ENCODE measurements at regions not wholly inside any gene's neighbourhood (a gene's known extent, or its start where the extent isn't known, plus 50 kb on each side); places are given as distances from the start of the nearest gene placed in this dataset.

GRCh38 chr7:68760556-68760955 lies 837.7 kb upstream of the AUTS2 start:
- Mint-ChIP-seq H3K27me3 (no peaks in the 10 kb centered on the region), H3K4me3 (no peak overlapping the region), H3K9me3 (peaks cover 12 to 16% (median 16%) of the 10 kb centered on the region in 3 donors), H3K36me3 (no peaks in the 10 kb centered on the region), H3K4me1 (no peaks in the 10 kb centered on the region), H3K27ac (no peak overlapping the region)
- Histone ChIP-seq H3K4me1 (ENCODE audit: control insufficient read depth in 1 of 2, extremely low read depth in 1 of 2, insufficient read depth in 2 of 2, low read length in 2 of 2) (no peaks in the 10 kb centered on the region), H3K27ac (ENCODE audit: low read length) (no peak overlapping the region), H3K4me3 (ENCODE audit: control insufficient read depth in 1 of 2, extremely low read depth in 1 of 2, low read length in 1 of 2) (no peak overlapping the region), H3K36me3 (ENCODE audit: control insufficient read depth in 2 of 2, extremely low read depth in 1 of 2, insufficient read depth in 1 of 2, low read length in 1 of 2) (no peaks in the 10 kb centered on the region), H3K27me3 (replicated peaks in 1 of 2; ENCODE audit: control insufficient read depth in 2 of 2, extremely low read depth in 1 of 2, insufficient read depth in 2 of 2, low read length in 1 of 2) (no peaks in the 10 kb centered on the region), H3K9me3 (no peaks in the 10 kb centered on the region)
- POLR2A ChIA-PET, result no interaction called here
- CTCF ChIA-PET, result interaction anchor here in 1 of 2 donors (0.6 kb wide), 1 partner anchor 26 kb away, joined by 3 read pairs; no protein-coding TSS in a partner anchor
- 67% methylated on average over 2 of the region's 3 CpGs for WGBS (ENCODE audit: insufficient coverage)
- ATAC-seq (replicated peaks in 1 of 4), result no peak
- no peak for DNase-seq

GRCh38 chr7:68767462-68767861 lies 830.8 kb upstream of the AUTS2 start:
- POLR2A ChIA-PET, result no interaction called here
- Histone ChIP-seq H3K9me3 (no peaks in the 10 kb centered on the region), H3K4me3 (ENCODE audit: control insufficient read depth in 1 of 2, extremely low read depth in 1 of 2, low read length in 1 of 2) (no peak overlapping the region), H3K4me1 (ENCODE audit: control insufficient read depth in 1 of 2, extremely low read depth in 1 of 2, insufficient read depth in 2 of 2, low read length in 2 of 2) (no peaks in the 10 kb centered on the region), H3K27ac (ENCODE audit: low read length) (no peak overlapping the region), H3K27me3 (replicated peaks in 1 of 2; ENCODE audit: control insufficient read depth in 2 of 2, extremely low read depth in 1 of 2, insufficient read depth in 2 of 2, low read length in 1 of 2) (no peaks in the 10 kb centered on the region), H3K36me3 (ENCODE audit: control insufficient read depth in 2 of 2, extremely low read depth in 1 of 2, insufficient read depth in 1 of 2, low read length in 1 of 2) (no peaks in the 10 kb centered on the region)
- WGBS (ENCODE audit: insufficient coverage), result no CpG with 5 or more reads among the region's 4 CpGs
- ATAC-seq (replicated peaks in 1 of 4) (no peak), DNase-seq (no peak)
- Mint-ChIP-seq H3K27ac (no peak overlapping the region), H3K27me3 (no peaks in the 10 kb centered on the region), H3K4me3 (no peak overlapping the region), H3K9me3 (peaks cover 10 to 22% (median 13%) of the 10 kb centered on the region in 3 donors), H3K36me3 (no peaks in the 10 kb centered on the region), H3K4me1 (no peaks in the 10 kb centered on the region)
- CTCF ChIA-PET, result interaction anchor here in 1 of 2 donors (0.6 kb wide), 1 partner anchor 1323 kb away, joined by 5 read pairs; no protein-coding TSS in a partner anchor

- ChIA-PET CTCF (no interaction called here), POLR2A (no interaction called here)
- Mint-ChIP-seq H3K36me3 (no peaks in the 10 kb centered on the region), H3K4me3 (no peak overlapping the region), H3K4me1 (no peaks in the 10 kb centered on the region), H3K27me3 (no peaks in the 10 kb centered on the region), H3K9me3 (peaks cover 4 to 25% (median 21%) of the 10 kb centered on the region in 3 donors), H3K27ac (no peak overlapping the region)
- no peak overlapping the region for H3K27ac ChIP-seq (ENCODE audit: low read length)
- H3K27me3 ChIP-seq (replicated peaks in 1 of 2; ENCODE audit: control insufficient read depth in 2 of 2, extremely low read depth in 1 of 2, insufficient read depth in 2 of 2, low read length in 1 of 2), result no peaks in the 10 kb centered on the region
- H3K36me3 ChIP-seq (ENCODE audit: control insufficient read depth in 2 of 2, extremely low read depth in 1 of 2, insufficient read depth in 1 of 2, low read length in 1 of 2), result no peaks in the 10 kb centered on the region
- DNase-seq (no peak), ATAC-seq (replicated peaks in 1 of 4) (no peak)
- H3K4me1 ChIP-seq (ENCODE audit: control insufficient read depth in 1 of 2, extremely low read depth in 1 of 2, insufficient read depth in 2 of 2, low read length in 2 of 2), result no peaks in the 10 kb centered on the region
- 67% methylated on average over 6 of the region's 6 CpGs for WGBS (ENCODE audit: insufficient coverage)
- no peak overlapping the region for H3K4me3 ChIP-seq (ENCODE audit: control insufficient read depth in 1 of 2, extremely low read depth in 1 of 2, low read length in 1 of 2)
- no peaks in the 10 kb centered on the region for H3K9me3 ChIP-seq
Observed at GRCh38 chr7:68770649-68771048, 827.6 kb upstream of the AUTS2 start.

- POLR2A ChIA-PET, result no interaction called here
- Mint-ChIP-seq H3K4me1 (no peaks in the 10 kb centered on the region), H3K36me3 (no peaks in the 10 kb centered on the region), H3K27me3 (no peaks in the 10 kb centered on the region), H3K9me3 (peaks cover 8 to 29% (median 29%) of the 10 kb centered on the region in 3 donors), H3K27ac (no peak overlapping the region), H3K4me3 (no peak overlapping the region)
- no peaks in the 10 kb centered on the region for H3K27me3 ChIP-seq (replicated peaks in 1 of 2; ENCODE audit: control insufficient read depth in 2 of 2, extremely low read depth in 1 of 2, insufficient read depth in 2 of 2, low read length in 1 of 2)
- no peak for ATAC-seq (replicated peaks in 1 of 4)
- no peaks in the 10 kb centered on the region for H3K4me1 ChIP-seq (ENCODE audit: control insufficient read depth in 1 of 2, extremely low read depth in 1 of 2, insufficient read depth in 2 of 2, low read length in 2 of 2)
- DNase-seq, result no peak
- CTCF ChIA-PET, result no interaction called here
- H3K36me3 ChIP-seq (ENCODE audit: control insufficient read depth in 2 of 2, extremely low read depth in 1 of 2, insufficient read depth in 1 of 2, low read length in 1 of 2), result no peaks in the 10 kb centered on the region
- no peaks in the 10 kb centered on the region for H3K9me3 ChIP-seq
- 76% methylated on average over 3 of the region's 3 CpGs for WGBS (ENCODE audit: insufficient coverage)
- H3K27ac ChIP-seq (ENCODE audit: low read length), result no peak overlapping the region
- no peak overlapping the region for H3K4me3 ChIP-seq (ENCODE audit: control insufficient read depth in 1 of 2, extremely low read depth in 1 of 2, low read length in 1 of 2)
Observed at GRCh38 chr7:68776326-68776725, 821.9 kb upstream of the AUTS2 start.

GRCh38 chr7:68783684-68784083 lies 814.6 kb upstream of the AUTS2 start:
- no peak overlapping the region for H3K4me3 Mint-ChIP-seq
- no peaks in the 10 kb centered on the region for H3K9me3 ChIP-seq
- H3K4me1 Mint-ChIP-seq, result no peaks in the 10 kb centered on the region
- ChIA-PET CTCF (no interaction called here), POLR2A (no interaction called here)
- no peaks in the 10 kb centered on the region for H3K4me1 ChIP-seq (ENCODE audit: control insufficient read depth in 1 of 2, extremely low read depth in 1 of 2, insufficient read depth in 2 of 2, low read length in 2 of 2)
- no peak overlapping the region for H3K27ac ChIP-seq (ENCODE audit: low read length)
- no peaks in the 10 kb centered on the region for H3K36me3 Mint-ChIP-seq
- WGBS (ENCODE audit: insufficient coverage), result 58% methylated on average over 2 of the region's 3 CpGs
- H3K4me3 ChIP-seq (ENCODE audit: control insufficient read depth in 1 of 2, extremely low read depth in 1 of 2, low read length in 1 of 2), result no peak overlapping the region
- H3K27ac Mint-ChIP-seq, result no peak overlapping the region
- no peak for DNase-seq
- no peaks in the 10 kb centered on the region for H3K36me3 ChIP-seq (ENCODE audit: control insufficient read depth in 2 of 2, extremely low read depth in 1 of 2, insufficient read depth in 1 of 2, low read length in 1 of 2)
- H3K27me3 ChIP-seq (replicated peaks in 1 of 2; ENCODE audit: control insufficient read depth in 2 of 2, extremely low read depth in 1 of 2, insufficient read depth in 2 of 2, low read length in 1 of 2), result no peaks in the 10 kb centered on the region
- ATAC-seq (replicated peaks in 1 of 4), result no peak
- no peaks in the 10 kb centered on the region for H3K27me3 Mint-ChIP-seq
- peaks cover 7 to 23% (median 17%) of the 10 kb centered on the region in 3 donors for H3K9me3 Mint-ChIP-seq

- ChIA-PET POLR2A (no interaction called here), CTCF (no interaction called here)
- DNase-seq (no peak), ATAC-seq (replicated peaks in 1 of 4) (no peak)
- H3K4me1 ChIP-seq (ENCODE audit: control insufficient read depth in 1 of 2, extremely low read depth in 1 of 2, insufficient read depth in 2 of 2, low read length in 2 of 2), result no peaks in the 10 kb centered on the region
- H3K4me1 Mint-ChIP-seq, result no peaks in the 10 kb centered on the region
- no peaks in the 10 kb centered on the region for H3K36me3 Mint-ChIP-seq
- H3K27me3 Mint-ChIP-seq, result no peaks in the 10 kb centered on the region
- no peak overlapping the region for H3K27ac Mint-ChIP-seq
- H3K27me3 ChIP-seq (replicated peaks in 1 of 2; ENCODE audit: control insufficient read depth in 2 of 2, extremely low read depth in 1 of 2, insufficient read depth in 2 of 2, low read length in 1 of 2), result no peaks in the 10 kb centered on the region
- H3K4me3 Mint-ChIP-seq, result no peak overlapping the region
- no peaks in the 10 kb centered on the region for H3K9me3 ChIP-seq
- no CpG with 5 or more reads among the region's 3 CpGs for WGBS (ENCODE audit: insufficient coverage)
- no peak overlapping the region for H3K27ac ChIP-seq (ENCODE audit: low read length)
- H3K9me3 Mint-ChIP-seq, result peaks cover 0 to 14% (median 10%) of the 10 kb centered on the region in 3 donors
- H3K4me3 ChIP-seq (ENCODE audit: control insufficient read depth in 1 of 2, extremely low read depth in 1 of 2, low read length in 1 of 2), result no peak overlapping the region
- H3K36me3 ChIP-seq (ENCODE audit: control insufficient read depth in 2 of 2, extremely low read depth in 1 of 2, insufficient read depth in 1 of 2, low read length in 1 of 2), result no peaks in the 10 kb centered on the region
Observed at GRCh38 chr7:68785036-68785435, 813.2 kb upstream of the AUTS2 start.

- Histone ChIP-seq H3K4me3 (ENCODE audit: control insufficient read depth in 1 of 2, extremely low read depth in 1 of 2, low read length in 1 of 2) (no peak overlapping the region), H3K4me1 (ENCODE audit: control insufficient read depth in 1 of 2, extremely low read depth in 1 of 2, insufficient read depth in 2 of 2, low read length in 2 of 2) (no peaks in the 10 kb centered on the region), H3K27me3 (replicated peaks in 1 of 2; ENCODE audit: control insufficient read depth in 2 of 2, extremely low read depth in 1 of 2, insufficient read depth in 2 of 2, low read length in 1 of 2) (no peaks in the 10 kb centered on the region), H3K9me3 (no peaks in the 10 kb centered on the region), H3K36me3 (ENCODE audit: control insufficient read depth in 2 of 2, extremely low read depth in 1 of 2, insufficient read depth in 1 of 2, low read length in 1 of 2) (no peaks in the 10 kb centered on the region), H3K27ac (ENCODE audit: low read length) (no peak overlapping the region)
- ATAC-seq (replicated peaks in 1 of 4) (no peak), DNase-seq (no peak)
- Mint-ChIP-seq H3K4me1 (no peaks in the 10 kb centered on the region), H3K36me3 (no peaks in the 10 kb centered on the region), H3K27ac (no peak overlapping the region), H3K4me3 (no peak overlapping the region), H3K27me3 (no peaks in the 10 kb centered on the region), H3K9me3 (peaks cover 4 to 18% (median 10%) of the 10 kb centered on the region in 3 donors)
- WGBS (ENCODE audit: insufficient coverage), result 68% methylated on average over 3 of the region's 5 CpGs
- POLR2A ChIA-PET, result no interaction called here
- CTCF ChIA-PET, result no interaction called here
Observed at GRCh38 chr7:68787566-68787965, 810.7 kb upstream of the AUTS2 start.
